Astrocyte (in vitro differentiated cells and primary cell): ENCODE measurements at regions not wholly inside any gene's neighbourhood (a gene's known extent, or its start where the extent isn't known, plus 50 kb on each side); places are given as distances from the start of the nearest gene placed in this dataset.
A peak's percentile ranks its signal among the peaks of the same experiment; 100 is the strongest.

ENCODE experiments used
- DNase-seq: peaks from one replicate; pipeline ENCODE4 v3.0.0-alpha.2; 2010; ENCODE audit warnings: low read depth
- FAIRE-seq: peaks from 2 replicates; lab custom pipeline; 2011; peaks lifted over from hg19 to GRCh38; lab: Jason Lieb, UNC
- H2AFZ ChIP-seq: 2 replicates; pipeline ENCODE4 v1.6.0; 2012; ENCODE audit warnings: low read depth, low read length, inconsistent platforms
- H3K27ac ChIP-seq: 2 replicates; pipeline ENCODE4 v1.5.1; 2011; ENCODE audit warnings: low read depth, low read length, inconsistent platforms
- H3K27me3 ChIP-seq: 2 replicates; pipeline ENCODE4 v1.6.0; 2011; ENCODE audit warnings: low read length, inconsistent platforms; ENCODE audit not compliant: insufficient read depth
- H3K36me3 ChIP-seq: 2 replicates; pipeline ENCODE4 v1.5.1; 2011; ENCODE audit warnings: low read length, inconsistent platforms; ENCODE audit not compliant: insufficient read depth
- H3K4me1 ChIP-seq: 2 replicates; pipeline ENCODE4 v1.5.1; 2011; ENCODE audit warnings: low read length, inconsistent platforms; ENCODE audit not compliant: insufficient read depth
- H3K4me2 ChIP-seq: 2 replicates; pipeline ENCODE4 v1.6.0; 2012; ENCODE audit warnings: low read length, inconsistent platforms
- H3K4me3 ChIP-seq: 2 replicates; pipeline ENCODE4 v1.5.1; 2011; ENCODE audit warnings: low read depth, mild to moderate bottlenecking, low read length, inconsistent platforms; ENCODE audit not compliant: insufficient read depth
- H3K79me2 ChIP-seq: 2 replicates; pipeline ENCODE4 v1.6.0; 2012; ENCODE audit warnings: mild to moderate bottlenecking, low read length, inconsistent platforms; ENCODE audit not compliant: insufficient read depth
- H3K9ac ChIP-seq: 2 replicates; pipeline ENCODE4 v1.6.0; 2012; ENCODE audit warnings: mild to moderate bottlenecking, low read length, inconsistent platforms
- H3K9me3 ChIP-seq: 2 replicates; pipeline ENCODE4 v1.5.1; 2012; ENCODE audit warnings: low read depth, mild to moderate bottlenecking, low read length, inconsistent platforms; ENCODE audit not compliant: insufficient read depth
- H4K20me1 ChIP-seq: 2 replicates; pipeline ENCODE4 v1.6.0; 2012; ENCODE audit warnings: low read length, inconsistent platforms; ENCODE audit not compliant: insufficient read depth
- H3K27ac Mint-ChIP-seq: one replicate; pipeline ENCODE4 v1.8.0; 2021; ENCODE audit warnings: mild to moderate bottlenecking, mixed read lengths; ENCODE audit not compliant: unreplicated experiment
- H3K27me3 Mint-ChIP-seq: one replicate; pipeline ENCODE4 v1.8.0; 2021; ENCODE audit warnings: low read depth, mixed read lengths; ENCODE audit not compliant: unreplicated experiment
- H3K36me3 Mint-ChIP-seq: one replicate; pipeline ENCODE4 v1.8.0; 2021; ENCODE audit warnings: low read depth, mixed read lengths; ENCODE audit not compliant: unreplicated experiment
- H3K4me1 Mint-ChIP-seq: one replicate; pipeline ENCODE4 v1.8.0; 2021; ENCODE audit warnings: low read depth, mixed read lengths; ENCODE audit not compliant: unreplicated experiment
- H3K4me3 Mint-ChIP-seq: one replicate; pipeline ENCODE4 v1.8.0; 2021; ENCODE audit warnings: mild to moderate bottlenecking, moderate library complexity, mixed read lengths; ENCODE audit not compliant: unreplicated experiment
- H3K9me3 Mint-ChIP-seq: one replicate; pipeline ENCODE4 v1.8.0; 2021; ENCODE audit warnings: mild to moderate bottlenecking, mixed read lengths; ENCODE audit not compliant: unreplicated experiment
- EZH2 ChIP-seq: IDR thresholded peaks from 2 replicates; pipeline ENCODE4 v1.6.1; 2012; ENCODE audit warnings: mild to moderate bottlenecking, low read length, inconsistent platforms; ENCODE audit not compliant: insufficient read depth
- TF ChIP-seq, protein P1 (sequence below): IDR thresholded peaks from 2 replicates; pipeline ENCODE4 v1.5.1; 2011; ENCODE audit warnings: low read depth, mild to moderate bottlenecking, inconsistent platforms, low read length, moderate library complexity; ENCODE audit not compliant: insufficient read depth

DNA sequence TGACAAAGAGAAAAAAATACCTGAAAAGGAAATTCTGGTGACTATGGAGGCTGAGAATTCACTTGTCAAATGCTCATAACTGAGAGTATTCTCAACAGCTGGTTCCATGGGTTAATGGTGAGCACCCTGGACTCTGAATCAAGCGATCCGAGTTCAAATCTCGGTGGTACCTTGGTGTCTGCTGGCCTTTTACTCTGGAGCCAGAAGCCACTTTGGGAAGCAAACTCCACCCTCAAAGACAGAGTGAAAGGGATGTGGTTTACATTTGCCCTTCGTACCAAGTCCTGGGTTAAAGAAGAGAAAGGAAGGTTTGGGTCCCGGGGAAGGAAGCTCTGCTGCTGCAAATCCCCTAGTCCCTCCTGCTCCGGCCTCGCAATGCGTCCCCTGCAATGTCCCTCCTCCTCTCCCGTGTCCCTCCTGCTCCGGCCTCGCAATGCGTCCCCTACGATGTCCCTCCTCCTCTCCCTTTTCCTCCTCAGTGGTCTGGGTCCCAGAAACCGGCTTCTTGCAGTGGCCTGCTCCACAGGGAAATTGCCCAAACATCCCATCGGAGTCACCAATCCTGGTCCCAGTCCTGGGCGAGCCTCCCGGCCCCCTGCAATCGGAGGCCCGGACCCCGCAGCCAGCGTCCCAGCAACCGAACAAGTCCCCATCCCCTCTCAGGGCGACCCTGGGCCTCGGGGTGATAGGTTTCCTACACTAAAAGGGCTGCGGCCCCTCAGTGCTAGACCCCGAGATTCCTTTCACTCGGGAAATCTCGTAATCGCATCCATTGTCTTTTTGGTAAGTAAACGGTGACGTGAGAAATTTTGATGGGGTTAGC is 129.4 kb downstream of the PPIAL4G start:
- FAIRE-seq (peak; percentile 58), DNase-seq (peak; percentile 84)
- Histone ChIP-seq H3K9me3 (no peaks in the 10 kb centered on the region), H3K27ac (no peak overlapping the region), H3K4me3 (peak overlapping the region; percentile 14), H2AFZ (peak overlapping the region; percentile 46), H3K27me3 (peaks cover 54% of the 10 kb centered on the region), H3K4me1 (peaks cover 2% of the 10 kb centered on the region), H3K9ac (peak overlapping the region; percentile 42), H4K20me1 (no peaks in the 10 kb centered on the region), H3K36me3 (no peaks in the 10 kb centered on the region), H3K4me2 (peak overlapping the region; percentile 79), H3K79me2 (no peaks in the 10 kb centered on the region)
- H3K27ac Mint-ChIP-seq: peak overlapping the region; percentile 80
- H3K4me3 Mint-ChIP-seq: peak overlapping the region; percentile 75
- no peaks in the 10 kb centered on the region for H3K9me3 Mint-ChIP-seq
- H3K27me3 Mint-ChIP-seq: peaks cover 65% of the 10 kb centered on the region
- TF ChIP-seq EZH2: peak; percentile 13
- TF ChIP-seq, protein P1, sequence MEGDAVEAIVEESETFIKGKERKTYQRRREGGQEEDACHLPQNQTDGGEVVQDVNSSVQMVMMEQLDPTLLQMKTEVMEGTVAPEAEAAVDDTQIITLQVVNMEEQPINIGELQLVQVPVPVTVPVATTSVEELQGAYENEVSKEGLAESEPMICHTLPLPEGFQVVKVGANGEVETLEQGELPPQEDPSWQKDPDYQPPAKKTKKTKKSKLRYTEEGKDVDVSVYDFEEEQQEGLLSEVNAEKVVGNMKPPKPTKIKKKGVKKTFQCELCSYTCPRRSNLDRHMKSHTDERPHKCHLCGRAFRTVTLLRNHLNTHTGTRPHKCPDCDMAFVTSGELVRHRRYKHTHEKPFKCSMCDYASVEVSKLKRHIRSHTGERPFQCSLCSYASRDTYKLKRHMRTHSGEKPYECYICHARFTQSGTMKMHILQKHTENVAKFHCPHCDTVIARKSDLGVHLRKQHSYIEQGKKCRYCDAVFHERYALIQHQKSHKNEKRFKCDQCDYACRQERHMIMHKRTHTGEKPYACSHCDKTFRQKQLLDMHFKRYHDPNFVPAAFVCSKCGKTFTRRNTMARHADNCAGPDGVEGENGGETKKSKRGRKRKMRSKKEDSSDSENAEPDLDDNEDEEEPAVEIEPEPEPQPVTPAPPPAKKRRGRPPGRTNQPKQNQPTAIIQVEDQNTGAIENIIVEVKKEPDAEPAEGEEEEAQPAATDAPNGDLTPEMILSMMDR: no peak
- peaks cover 3% of the 10 kb centered on the region for H3K36me3 Mint-ChIP-seq
- H3K4me1 Mint-ChIP-seq: no peaks in the 10 kb centered on the region

DNA sequence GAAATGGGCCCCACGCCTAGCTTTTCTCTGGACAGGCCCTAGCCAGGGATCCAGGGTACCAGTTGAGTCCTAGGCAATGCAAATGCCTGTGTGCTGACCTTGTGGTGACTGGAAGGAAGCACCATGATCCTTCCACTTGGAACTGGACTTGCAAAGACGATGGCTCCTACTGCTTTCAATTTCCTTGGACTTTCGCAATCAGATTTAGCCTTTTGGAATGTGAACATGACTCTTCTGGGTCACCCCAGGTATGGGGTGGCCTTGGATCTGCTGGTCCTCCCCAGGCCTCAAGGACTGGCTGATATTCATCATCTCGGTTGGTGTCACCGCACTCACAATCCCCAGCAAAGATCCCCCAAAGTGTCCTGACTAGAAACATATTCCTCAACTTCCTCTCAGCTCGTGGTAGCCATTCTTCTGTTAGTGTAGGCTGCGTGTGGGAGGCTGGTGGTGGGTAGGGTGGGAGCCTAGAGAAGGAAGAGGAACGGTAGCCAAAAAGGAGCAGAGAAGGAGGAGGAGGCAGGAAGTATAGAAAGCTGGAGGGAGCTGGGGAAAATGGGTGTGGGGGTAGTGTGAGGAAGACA is 130.5 kb downstream of the PPIAL4G start:
- Mint-ChIP-seq H3K27me3 (peaks cover 62% of the 10 kb centered on the region), H3K4me1 (no peaks in the 10 kb centered on the region), H3K36me3 (peaks cover 3% of the 10 kb centered on the region), H3K9me3 (no peaks in the 10 kb centered on the region), H3K4me3 (peak overlapping the region; percentile 34), H3K27ac (no peak overlapping the region)
- Histone ChIP-seq H4K20me1 (no peaks in the 10 kb centered on the region), H3K36me3 (no peaks in the 10 kb centered on the region), H3K79me2 (no peaks in the 10 kb centered on the region), H3K9me3 (no peaks in the 10 kb centered on the region), H3K27me3 (peaks cover 56% of the 10 kb centered on the region), H3K27ac (no peak overlapping the region), H2AFZ (no peak overlapping the region), H3K4me1 (peaks cover 2% of the 10 kb centered on the region), H3K9ac (no peak overlapping the region), H3K4me3 (no peak overlapping the region), H3K4me2 (no peak overlapping the region)
- DNase-seq: no peak
- TF ChIP-seq, protein P1: no peak
- no peak for TF ChIP-seq EZH2
- no peak for FAIRE-seq
